ENCODE measurements at regions not wholly inside any gene's neighbourhood (a gene's known extent, or its start where the extent isn't known, plus 50 kb on each side); places are given as distances from the start of the nearest gene placed in this dataset.

DNA sequence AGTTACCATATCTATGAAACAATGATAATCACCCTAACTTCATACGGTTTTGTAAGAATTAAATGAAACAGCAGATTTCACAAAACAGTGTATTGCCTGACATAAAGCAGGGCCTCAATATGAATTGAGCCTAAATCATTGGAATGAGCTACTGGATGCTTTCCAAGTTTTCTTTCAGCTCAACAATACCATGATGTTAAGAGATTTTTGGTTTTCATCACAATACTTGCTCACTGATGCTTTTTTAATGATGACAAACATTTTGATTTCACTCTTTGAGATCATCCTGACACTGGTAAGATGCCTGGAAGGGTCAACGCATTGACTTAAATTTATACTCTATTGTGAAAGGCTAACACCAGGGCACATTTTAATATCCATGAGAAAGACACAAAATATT lies 377.5 kb downstream of the ZNF521 start:
- no peak overlapping the region for H3K27ac ChIP-seq
- no peak for TF ChIP-seq JUN (IDR thresholded peaks at IDR 0.05)
- TF ChIP-seq HOXB5 (CRISPR knock-in tag; IDR thresholded peaks at IDR 0.05) = no peak
- no peak for TF ChIP-seq FOSB (CRISPR knock-in tag; IDR thresholded peaks at IDR 0.05)
- TF ChIP-seq RARB (CRISPR knock-in tag; IDR thresholded peaks at IDR 0.05) = no peak
- no peak for TF ChIP-seq RAD21 (conservative IDR thresholded peaks at IDR 0.05 in 1 of 2, IDR thresholded peaks at IDR 0.05 in 1 of 2)
- TF ChIP-seq EHF (CRISPR knock-in tag; IDR thresholded peaks at IDR 0.05) = no peak
- TF ChIP-seq PHF8 (IDR thresholded peaks at IDR 0.05; ENCODE audit: borderline replicate concordance, low read depth) = no peak
- no peak for TF ChIP-seq CBX8 (IDR thresholded peaks at IDR 0.05)
- TF ChIP-seq CHD4 (IDR thresholded peaks at IDR 0.05; ENCODE audit: borderline replicate concordance) = no peak
- TF ChIP-seq, protein P1, sequence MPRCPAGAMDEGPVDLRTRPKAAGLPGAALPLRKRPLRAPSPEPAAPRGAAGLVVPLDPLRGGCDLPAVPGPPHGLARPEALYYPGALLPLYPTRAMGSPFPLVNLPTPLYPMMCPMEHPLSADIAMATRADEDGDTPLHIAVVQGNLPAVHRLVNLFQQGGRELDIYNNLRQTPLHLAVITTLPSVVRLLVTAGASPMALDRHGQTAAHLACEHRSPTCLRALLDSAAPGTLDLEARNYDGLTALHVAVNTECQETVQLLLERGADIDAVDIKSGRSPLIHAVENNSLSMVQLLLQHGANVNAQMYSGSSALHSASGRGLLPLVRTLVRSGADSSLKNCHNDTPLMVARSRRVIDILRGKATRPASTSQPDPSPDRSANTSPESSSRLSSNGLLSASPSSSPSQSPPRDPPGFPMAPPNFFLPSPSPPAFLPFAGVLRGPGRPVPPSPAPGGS (IDR thresholded peaks at IDR 0.05) = no peak
- no peak overlapping the region for H3K4me2 ChIP-seq
- no peaks in the 10 kb centered on the region for H3K9me3 ChIP-seq
- no peaks in the 10 kb centered on the region for H3K4me1 ChIP-seq
- 0% methylated on average over 2 of the region's 2 CpGs for WGBS (ENCODE audit: missing lambda C conversion rate)
- DNase-seq (ENCODE audit: low read depth in 1 of 2, low spot score in 1 of 2) (no peak), FAIRE-seq (no peak), ATAC-seq (no peak)
- no peak overlapping the region for H3K4me3 ChIP-seq
- CTCF ChIA-PET = interaction anchor here (0.6 to 1.3 kb wide), 2 partner anchors 12 kb away, joined by 3 read pairs; no protein-coding TSS in a partner anchor
- POLR2A ChIA-PET = no interaction called here

DNA sequence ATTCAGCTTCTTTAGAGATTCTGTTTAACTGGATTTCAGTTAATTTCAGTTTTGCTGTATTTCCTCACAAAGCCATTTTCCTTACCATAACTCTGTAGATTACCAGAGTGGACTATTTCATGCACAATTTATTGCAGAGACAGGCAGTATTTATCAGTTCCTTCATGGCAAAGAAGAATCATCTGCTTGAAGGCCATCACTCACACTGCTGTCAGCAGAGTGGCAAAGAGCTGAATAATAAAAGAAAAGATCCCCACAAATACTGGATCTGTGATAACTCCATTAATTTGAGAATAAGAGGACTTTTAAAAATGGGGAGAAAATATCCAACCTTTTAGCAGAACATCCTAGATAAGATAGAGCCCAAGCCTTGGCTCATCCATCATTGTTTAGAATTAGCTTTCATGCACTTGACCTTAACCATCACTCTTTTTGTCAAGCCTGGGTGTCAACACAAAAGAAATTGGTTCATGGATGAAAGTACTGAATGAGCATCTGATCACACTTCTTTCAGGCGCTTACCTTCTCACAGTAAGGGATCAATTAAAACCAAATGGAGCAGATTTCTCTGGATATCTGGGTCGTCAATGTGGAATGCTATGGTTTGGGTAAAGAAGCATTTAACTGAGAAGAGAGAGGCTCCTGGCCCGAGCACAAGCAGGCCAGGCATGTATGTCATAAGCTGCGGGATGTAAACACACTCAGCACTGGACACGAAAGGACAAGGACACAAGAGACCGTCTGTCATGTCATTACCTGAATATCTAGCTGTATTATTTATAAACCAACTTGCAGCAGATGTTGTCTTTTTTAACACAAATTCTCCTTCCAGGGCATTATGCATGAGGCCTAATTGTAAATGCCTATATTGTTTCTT lies 376.2 kb downstream of the ZNF521 start:
- TF ChIP-seq, protein P2, sequence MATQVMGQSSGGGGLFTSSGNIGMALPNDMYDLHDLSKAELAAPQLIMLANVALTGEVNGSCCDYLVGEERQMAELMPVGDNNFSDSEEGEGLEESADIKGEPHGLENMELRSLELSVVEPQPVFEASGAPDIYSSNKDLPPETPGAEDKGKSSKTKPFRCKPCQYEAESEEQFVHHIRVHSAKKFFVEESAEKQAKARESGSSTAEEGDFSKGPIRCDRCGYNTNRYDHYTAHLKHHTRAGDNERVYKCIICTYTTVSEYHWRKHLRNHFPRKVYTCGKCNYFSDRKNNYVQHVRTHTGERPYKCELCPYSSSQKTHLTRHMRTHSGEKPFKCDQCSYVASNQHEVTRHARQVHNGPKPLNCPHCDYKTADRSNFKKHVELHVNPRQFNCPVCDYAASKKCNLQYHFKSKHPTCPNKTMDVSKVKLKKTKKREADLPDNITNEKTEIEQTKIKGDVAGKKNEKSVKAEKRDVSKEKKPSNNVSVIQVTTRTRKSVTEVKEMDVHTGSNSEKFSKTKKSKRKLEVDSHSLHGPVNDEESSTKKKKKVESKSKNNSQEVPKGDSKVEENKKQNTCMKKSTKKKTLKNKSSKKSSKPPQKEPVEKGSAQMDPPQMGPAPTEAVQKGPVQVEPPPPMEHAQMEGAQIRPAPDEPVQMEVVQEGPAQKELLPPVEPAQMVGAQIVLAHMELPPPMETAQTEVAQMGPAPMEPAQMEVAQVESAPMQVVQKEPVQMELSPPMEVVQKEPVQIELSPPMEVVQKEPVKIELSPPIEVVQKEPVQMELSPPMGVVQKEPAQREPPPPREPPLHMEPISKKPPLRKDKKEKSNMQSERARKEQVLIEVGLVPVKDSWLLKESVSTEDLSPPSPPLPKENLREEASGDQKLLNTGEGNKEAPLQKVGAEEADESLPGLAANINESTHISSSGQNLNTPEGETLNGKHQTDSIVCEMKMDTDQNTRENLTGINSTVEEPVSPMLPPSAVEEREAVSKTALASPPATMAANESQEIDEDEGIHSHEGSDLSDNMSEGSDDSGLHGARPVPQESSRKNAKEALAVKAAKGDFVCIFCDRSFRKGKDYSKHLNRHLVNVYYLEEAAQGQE (IDR thresholded peaks at IDR 0.05) = no peak
- TF ChIP-seq RCOR1 (IDR thresholded peaks at IDR 0.05; ENCODE audit: low read depth, low read length) (no peak), HOXA7 (CRISPR knock-in tag; IDR thresholded peaks at IDR 0.05) (no peak), RNF2 (IDR thresholded peaks at IDR 0.05; ENCODE audit: borderline replicate concordance, low read depth) (no peak)
- FAIRE-seq (no peak), ATAC-seq (no peak), DNase-seq (ENCODE audit: low read depth in 1 of 2, low spot score in 1 of 2) (no peak)
- ChIA-PET POLR2A (no interaction called here), CTCF (interaction anchor here (1.3 kb wide), 1 partner anchor 13 kb away, joined by 3 read pairs; no protein-coding TSS in a partner anchor)
- Histone ChIP-seq H3K4me2 (no peak overlapping the region), H3K4me3 (no peak overlapping the region), H3K27ac (no peak overlapping the region), H3K4me1 (no peaks in the 10 kb centered on the region), H3K9me3 (no peaks in the 10 kb centered on the region)
- WGBS (ENCODE audit: missing lambda C conversion rate) = 0% methylated on average over 6 of the region's 6 CpGs

DNA sequence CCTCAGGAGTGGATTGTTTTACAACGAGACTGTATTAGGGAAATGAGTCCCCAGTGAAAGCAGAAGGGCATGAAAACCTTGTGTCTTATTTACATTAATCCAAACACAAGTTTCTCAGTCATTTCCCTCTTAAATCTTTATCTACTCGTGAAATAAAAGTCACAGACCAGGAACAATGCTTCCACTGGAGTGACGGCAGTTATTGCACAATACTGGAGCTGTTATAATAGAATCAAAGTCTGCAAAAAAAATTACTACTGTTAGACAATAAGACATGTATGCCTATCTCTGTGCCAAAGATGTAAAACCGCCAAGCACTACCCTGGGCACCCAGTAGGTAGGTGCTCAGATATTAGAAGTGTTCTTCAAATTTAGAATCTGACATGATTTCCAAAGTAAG lies 375.5 kb downstream of the ZNF521 start:
- ATAC-seq (no peak), FAIRE-seq (no peak), DNase-seq (ENCODE audit: low read depth in 1 of 2, low spot score in 1 of 2) (no peak)
- ChIA-PET CTCF (no interaction called here), POLR2A (no interaction called here)
- H3K4me1 ChIP-seq = no peaks in the 10 kb centered on the region
- H3K9me3 ChIP-seq = no peaks in the 10 kb centered on the region
- H3K4me2 ChIP-seq = no peak overlapping the region
- 2% methylated on average over 4 of the region's 4 CpGs for WGBS (ENCODE audit: missing lambda C conversion rate)
- no peak overlapping the region for H3K27ac ChIP-seq
- no peak overlapping the region for H3K4me3 ChIP-seq
- TF ChIP-seq CHD4 (IDR thresholded peaks at IDR 0.05; ENCODE audit: borderline replicate concordance) (no peak), CHD2 (IDR thresholded peaks at IDR 0.05; ENCODE audit: low read length, partially characterized antibody) (no peak), NPAS2 (CRISPR knock-in tag; IDR thresholded peaks at IDR 0.05; ENCODE audit: borderline replicate concordance) (no peak), POLR2AphosphoS2 (conservative IDR thresholded peaks at IDR 0.05; ENCODE audit: low read length) (no peak), HDAC2 (IDR thresholded peaks at IDR 0.05) (no peak), RAD21 (conservative IDR thresholded peaks at IDR 0.05 in 1 of 2, IDR thresholded peaks at IDR 0.05 in 1 of 2) (no peak), ZSCAN20 (CRISPR knock-in tag; IDR thresholded peaks at IDR 0.05) (no peak), HEYL (CRISPR knock-in tag; IDR thresholded peaks at IDR 0.05) (no peak), HOXB13 (CRISPR knock-in tag; IDR thresholded peaks at IDR 0.05; ENCODE audit: low read depth) (no peak)
- TF ChIP-seq, protein P1 (IDR thresholded peaks at IDR 0.05) = no peak
- TF ChIP-seq, protein P2 (IDR thresholded peaks at IDR 0.05) = no peak

Measured in A549 (cell line).